GM21825 (cell line): ENCODE measurements at regions not wholly inside any gene's neighbourhood (a gene's known extent, or its start where the extent isn't known, plus 50 kb on each side); places are given as distances from the start of the nearest gene placed in this dataset.

Source experiments
- ATAC-seq: cut with Tn5 transposase; IDR thresholded peaks from one replicate; pipeline ENCODE4 v1.9.1; 2021; ENCODE audit warnings: mild to moderate bottlenecking, moderate library complexity; ENCODE audit not compliant: unreplicated experiment

DNA sequence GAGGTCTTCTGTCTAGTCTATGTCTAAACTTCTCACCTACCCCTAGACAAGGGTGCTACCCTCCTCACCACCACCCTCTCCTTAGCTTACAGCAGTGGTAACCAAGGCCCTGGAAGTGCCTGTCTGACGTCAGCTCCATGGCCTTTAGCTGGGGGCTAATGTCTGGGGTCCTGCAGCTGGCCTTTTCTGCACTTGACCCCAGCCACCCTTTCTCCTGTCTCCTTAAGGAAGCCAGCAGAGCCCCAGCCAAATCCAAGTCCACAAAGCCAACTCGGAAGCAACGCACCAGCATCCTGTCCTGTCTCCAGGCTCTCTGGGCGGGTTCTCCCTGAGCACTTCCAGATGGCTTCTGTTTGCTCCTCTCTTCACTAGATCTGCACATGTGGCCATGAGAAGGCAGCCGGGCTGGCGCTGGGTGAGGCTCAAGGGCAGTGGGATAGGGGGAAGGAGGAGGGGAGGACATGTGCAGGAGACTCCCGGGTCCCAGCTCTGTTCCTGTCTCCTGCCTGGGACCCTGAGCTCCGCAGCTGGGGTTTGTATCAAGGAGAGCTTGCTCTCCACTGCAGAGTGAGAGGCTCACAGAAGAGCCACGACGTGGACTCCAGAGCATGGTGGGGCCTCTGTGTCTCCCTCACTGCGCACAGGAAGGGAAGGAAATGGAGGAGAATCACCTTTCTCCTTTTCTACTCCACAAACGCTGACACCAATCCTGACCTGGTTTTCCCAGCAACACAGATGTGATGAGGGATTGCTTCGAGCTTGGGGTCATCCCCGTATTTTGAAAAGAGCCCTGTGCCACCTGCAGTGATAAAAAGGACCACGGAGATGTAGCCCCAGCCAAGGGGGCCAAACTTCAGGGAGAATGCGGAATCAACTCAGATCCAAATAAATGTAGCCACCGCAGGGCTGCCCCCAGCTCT is 204.2 kb downstream of the USP12 start:
- no peak for ATAC-seq

GRCh38 chr13:26966701-26967080 is 204.9 kb downstream of the USP12 start:
- ATAC-seq: no peak

- ATAC-seq: no peak
These were observed 205.5 kb downstream of the USP12 start for GRCh38 chr13:26965952-26966700.

DNA sequence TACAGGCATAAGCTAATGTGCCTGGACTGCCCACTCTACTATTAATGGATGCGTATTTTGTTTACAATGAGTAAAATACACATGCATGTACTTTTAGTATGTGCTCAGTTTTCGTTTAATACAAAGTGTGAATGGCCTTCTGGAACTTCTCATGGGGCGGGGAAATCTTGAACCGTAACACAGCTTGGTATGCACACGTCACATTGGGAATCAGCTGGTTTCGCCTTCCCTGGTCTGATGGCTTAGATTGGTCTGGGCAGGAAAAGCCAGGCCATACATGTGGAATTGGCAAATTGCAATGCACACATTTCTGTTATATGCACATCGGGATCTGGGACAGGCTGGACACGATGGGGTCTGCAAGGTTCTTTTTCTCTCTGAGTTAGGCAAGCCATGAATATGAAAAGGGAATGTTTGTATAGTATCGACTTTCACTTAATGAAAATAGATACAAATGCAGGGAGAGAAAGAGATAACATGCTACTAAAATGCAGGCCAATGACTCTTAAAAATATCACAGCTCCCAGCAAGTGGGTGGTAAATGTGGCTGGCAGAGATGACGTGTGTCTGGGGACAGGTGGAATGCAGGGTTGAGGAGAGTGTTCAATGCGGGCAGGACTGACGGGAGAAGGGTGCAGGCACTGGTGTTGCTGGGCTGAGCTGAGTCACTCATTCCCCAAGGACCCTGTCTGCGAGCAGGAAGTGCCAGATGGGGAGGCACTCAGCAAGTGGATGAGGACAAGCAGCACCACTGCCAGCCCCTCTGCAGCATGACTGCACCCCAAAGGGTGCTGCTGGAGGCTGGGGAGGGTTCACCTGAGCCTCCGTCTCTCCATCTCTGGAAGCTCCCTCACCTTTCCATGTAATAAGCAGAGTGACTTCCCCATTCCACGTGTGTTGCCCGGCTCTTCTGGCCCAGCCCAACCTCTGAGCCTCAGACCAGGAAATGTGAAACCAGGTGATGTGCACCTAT is 204.0 kb upstream of the GPR12 start:
- no peak for ATAC-seq

DNA sequence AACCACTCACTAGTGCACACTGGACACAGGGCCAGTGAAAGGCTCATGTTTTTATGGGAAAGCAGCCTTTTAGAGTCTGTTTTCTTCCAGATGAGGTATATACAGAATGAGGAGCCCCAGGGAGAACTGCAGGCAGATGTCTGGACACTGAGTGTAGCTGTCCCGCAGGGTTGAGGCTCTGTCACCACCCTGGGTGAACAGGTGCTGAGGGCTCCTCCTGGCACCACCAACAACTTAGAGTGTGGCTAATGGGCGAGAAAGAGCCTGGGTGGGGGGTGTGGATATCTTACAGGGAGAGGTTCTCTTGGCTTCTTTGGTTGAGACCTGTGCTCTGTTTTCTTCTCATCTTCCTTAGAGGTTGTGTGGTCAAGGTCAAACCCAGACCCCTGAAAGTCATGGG is 202.1 kb upstream of the GPR12 start:
- no peak for ATAC-seq

GRCh38 chr13:26961890-26962615 is 201.5 kb upstream of the GPR12 start:
- ATAC-seq: no peak

GRCh38 chr13:26957182-26957581 is 196.6 kb upstream of the GPR12 start:
- ATAC-seq: no peak

DNA sequence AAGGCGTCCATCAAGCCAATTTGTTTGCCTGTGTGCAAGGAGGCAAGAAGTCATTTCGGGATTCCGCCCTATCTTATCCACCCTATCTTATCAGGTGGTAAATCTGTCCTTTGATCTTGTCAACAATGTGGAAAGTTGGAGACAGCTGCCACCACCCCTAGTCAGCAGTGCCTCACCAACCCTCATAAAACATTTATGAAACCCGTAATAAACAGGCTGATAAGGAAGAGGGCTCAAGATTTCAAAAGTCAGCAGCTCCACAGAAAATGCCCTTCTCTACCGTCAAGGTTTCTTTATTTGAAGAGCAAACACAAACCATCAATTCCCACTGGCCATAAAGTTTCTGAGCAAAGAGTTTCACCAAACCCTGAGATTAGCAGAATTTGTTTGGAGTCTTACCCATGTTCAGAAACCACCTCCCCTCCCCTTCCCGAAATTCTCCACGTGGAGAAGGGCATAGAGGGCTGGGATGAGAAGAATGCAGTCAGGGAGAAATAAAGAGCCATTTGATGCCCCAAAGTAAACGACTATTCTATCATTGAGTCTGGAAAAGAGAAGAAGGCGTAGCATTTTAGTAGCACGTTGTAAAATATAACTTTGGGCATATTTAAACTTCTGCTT is 196.0 kb upstream of the GPR12 start:
- no peak for ATAC-seq

DNA sequence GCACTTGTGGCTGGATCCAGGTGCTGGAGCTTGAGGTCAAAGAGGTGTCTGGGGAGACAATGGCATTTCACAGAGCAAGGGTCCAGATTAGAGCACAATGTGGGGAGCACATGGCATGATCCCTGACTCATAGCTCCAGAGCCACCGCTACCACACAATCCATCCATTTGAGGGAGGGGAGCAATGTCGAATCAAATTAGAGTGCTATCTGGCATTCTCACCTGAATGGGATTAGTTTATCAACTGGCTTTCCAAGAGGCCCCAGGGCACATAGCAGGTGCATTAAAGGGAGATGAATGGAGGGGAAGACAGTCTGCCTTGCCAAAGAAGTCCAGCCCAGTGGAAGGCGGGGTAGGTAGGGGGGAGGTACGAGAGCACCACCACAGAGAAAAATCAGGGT is 194.4 kb upstream of the GPR12 start:
- ATAC-seq: no peak

DNA sequence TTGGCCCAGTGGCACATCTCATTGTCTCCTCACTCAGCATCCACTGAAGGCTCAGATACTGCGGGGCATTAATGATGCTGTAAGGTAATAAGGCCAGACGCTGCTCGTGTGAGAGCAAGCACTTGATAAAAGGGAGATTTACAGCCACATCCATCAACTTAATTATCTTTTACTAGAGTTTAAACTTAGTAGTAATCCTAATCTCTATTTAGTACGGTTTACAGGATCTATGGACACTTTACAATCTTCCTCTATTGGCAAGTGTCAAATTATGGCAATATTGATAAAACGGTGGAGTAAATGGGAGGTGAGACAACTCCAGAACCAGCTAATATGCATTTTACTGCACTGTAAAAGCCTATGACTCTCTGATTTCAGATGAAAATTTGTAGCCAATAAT is 192.7 kb upstream of the GPR12 start:
- ATAC-seq: no peak

- ATAC-seq: no peak
These were observed 192.1 kb upstream of the GPR12 start for GRCh38 chr13:26952551-26953143.

DNA sequence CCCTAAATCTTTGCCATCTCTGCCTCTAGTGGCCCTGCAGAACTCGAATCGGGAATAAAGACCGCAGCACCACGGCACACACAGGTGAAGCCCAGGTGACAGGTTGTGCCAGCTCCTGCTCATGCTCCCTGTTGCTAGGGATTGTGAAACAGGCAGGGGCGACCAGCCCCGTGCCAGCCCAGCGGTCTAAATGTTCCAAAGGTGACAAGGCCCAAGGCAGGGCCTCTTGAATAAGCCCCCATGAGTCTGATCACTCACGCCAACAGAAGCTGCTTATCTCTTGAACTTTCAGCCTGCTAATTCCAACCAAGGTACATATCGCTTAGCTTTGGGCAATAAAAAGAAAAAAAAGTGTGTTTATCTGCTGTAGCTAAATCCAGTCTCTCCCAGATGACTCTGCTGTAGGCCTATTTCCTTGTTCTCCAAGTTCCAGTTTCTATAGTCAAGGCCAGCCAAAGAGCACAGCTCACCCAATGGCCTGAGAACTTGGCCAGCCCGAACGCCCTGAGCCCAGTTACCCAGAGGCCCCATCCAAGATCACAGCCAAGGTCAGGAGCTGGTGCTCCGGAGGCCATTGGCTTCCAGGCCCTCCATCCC is 191.1 kb upstream of the GPR12 start:
- ATAC-seq: no peak

GRCh38 chr13:26950968-26951367 is 190.4 kb upstream of the GPR12 start:
- no peak for ATAC-seq

GRCh38 chr13:26950546-26950945 is 190.0 kb upstream of the GPR12 start:
- no peak for ATAC-seq

DNA sequence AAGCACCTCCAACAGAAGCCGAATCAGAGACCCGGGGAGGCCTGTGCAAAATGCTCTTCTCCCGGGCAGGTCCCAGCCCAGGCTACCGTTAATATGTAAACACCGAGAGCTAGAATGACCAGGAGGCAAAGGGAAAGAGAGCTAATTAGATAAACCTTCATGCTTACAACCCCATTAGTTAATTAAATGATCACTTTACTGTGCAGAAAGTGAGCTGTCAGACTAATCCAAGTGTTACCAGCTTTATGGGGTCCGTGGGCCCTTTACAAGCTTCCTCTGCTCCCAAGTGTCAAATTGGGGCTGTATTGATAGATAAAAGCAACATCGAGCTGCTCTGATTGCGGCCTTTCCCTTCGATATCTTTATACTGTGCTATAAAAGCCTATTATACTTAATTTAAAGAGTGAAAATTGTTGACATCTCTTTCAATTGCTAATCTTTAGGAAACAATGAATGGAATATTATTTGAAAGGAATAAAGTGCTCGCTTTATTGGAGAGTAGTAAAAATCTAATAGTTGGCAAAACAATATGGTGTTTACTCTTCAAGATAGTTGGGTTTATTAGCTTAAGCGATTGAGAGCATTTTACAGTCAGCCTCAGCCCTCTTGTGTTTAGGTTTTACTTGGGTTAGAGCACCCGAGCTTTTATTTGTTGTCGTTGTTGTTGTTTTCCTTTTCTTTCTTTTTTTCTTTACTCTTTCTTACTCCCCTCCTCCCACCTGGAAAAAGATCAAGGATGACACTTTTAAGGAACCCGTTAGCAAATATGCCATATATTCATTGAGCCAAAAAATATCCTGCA is 189.3 kb upstream of the GPR12 start:
- ATAC-seq: no peak

GRCh38 chr13:26948353-26948752 is 187.8 kb upstream of the GPR12 start:
- no peak for ATAC-seq

GRCh38 chr13:26946684-26947343 is 186.2 kb upstream of the GPR12 start:
- ATAC-seq: no peak

DNA sequence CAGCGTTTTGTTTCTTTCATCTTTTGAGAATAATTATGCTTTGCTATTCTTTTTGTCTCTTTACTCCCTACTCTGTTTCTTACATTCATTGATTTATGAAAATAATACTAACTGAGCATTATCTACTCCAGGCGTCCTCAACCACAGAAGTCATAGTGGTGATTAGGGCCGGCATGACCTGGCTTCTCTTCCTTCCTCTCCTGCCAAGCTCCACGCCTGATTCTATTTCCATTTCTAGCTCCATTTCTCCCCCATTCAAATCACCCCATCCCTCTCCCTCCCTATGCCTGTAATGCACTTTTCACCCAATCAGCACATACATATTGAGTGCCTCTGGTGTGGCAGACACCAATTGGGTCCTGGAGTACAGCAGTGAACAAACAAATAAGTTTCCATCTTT is 183.2 kb upstream of the GPR12 start:
- no peak for ATAC-seq
